ENCODE measurements at regions not wholly inside any gene's neighbourhood (a gene's known extent, or its start where the extent isn't known, plus 50 kb on each side); places are given as distances from the start of the nearest gene placed in this dataset.

DNA sequence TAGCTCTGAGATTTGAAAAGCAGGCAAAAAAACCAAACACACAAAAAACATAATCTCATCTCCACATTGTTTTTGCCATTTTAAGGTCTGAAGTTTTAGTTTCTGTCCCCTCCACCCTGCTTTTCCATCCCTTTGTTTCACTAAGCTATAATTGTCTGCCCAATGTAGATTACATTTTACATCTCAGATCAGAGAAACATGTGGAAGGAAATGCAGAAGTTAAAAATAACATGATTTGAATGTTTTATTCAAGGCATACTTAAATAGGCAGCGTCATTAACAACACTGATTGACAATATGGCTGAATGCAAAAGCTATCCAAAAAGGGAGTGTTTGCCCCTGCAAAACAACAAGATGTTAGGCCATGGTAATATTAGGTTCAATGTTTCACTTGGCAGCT lies 448.1 kb upstream of the ZNF385D start:
- TF ChIP-seq CTCF (conservative IDR thresholded peaks at IDR 0.05): no peak

More for the DNA sequence above, 448.1 kb upstream of the ZNF385D start:
- Histone ChIP-seq H3K9ac (ENCODE audit: extremely low read depth, insufficient read length, low read length) (no peak overlapping the region), H4K20me1 (ENCODE audit: control insufficient read depth, insufficient read depth, insufficient read length) (no peaks in the 10 kb centered on the region), H3K14ac (ENCODE audit: insufficient read depth, low read length) (no peak overlapping the region), H3K79me2 (ENCODE audit: insufficient read depth, low read length) (no peaks in the 10 kb centered on the region), H3K79me1 (ENCODE audit: insufficient read depth, low read depth, low read length, poor library complexity, severe bottlenecking) (no peaks in the 10 kb centered on the region), H3T11ph (ENCODE audit: low read length) (no peak overlapping the region), H3K23ac (ENCODE audit: insufficient read length, low read depth, low read length) (no peak overlapping the region), H2BK12ac (ENCODE audit: insufficient read length, low read depth, low read length) (no peak overlapping the region), H4K5ac (ENCODE audit: insufficient read length, low read depth, low read length) (no peak overlapping the region), H4K8ac (replicated peaks; ENCODE audit: insufficient read length, low read depth, low read length) (no peak overlapping the region), H3K4me1 (ENCODE audit: insufficient read depth, low read length) (no peaks in the 10 kb centered on the region), H3K56ac (ENCODE audit: insufficient read length, low read depth, low read length) (no peak overlapping the region), H3K9me3 (ENCODE audit: control insufficient read depth, low read depth, low read length) (no peaks in the 10 kb centered on the region), H3K23me2 (ENCODE audit: insufficient read length, low read depth, low read length, poor library complexity, severe bottlenecking) (no peaks in the 10 kb centered on the region), H2AK5ac (ENCODE audit: insufficient read length, low read length) (no peak overlapping the region), H2AFZ (ENCODE audit: low read length) (no peak overlapping the region), H3K4me2 (ENCODE audit: insufficient read depth, insufficient read length, low read length) (no peak overlapping the region), H3K27me3 (ENCODE audit: insufficient read depth, low read length) (no peaks in the 10 kb centered on the region), H2BK15ac (ENCODE audit: low read depth, low read length) (no peak overlapping the region), H2BK120ac (ENCODE audit: low read depth, low read length, poor library complexity, severe bottlenecking) (no peak overlapping the region), H2BK20ac (ENCODE audit: low read depth, low read length, poor library complexity, severe bottlenecking) (no peak overlapping the region), H2BK5ac (ENCODE audit: insufficient read length, low read length) (no peak overlapping the region), H3K27ac (ENCODE audit: insufficient read length, low read depth, low read length) (no peak overlapping the region), H3K4ac (ENCODE audit: low read depth, low read length) (no peak overlapping the region), H3K18ac (ENCODE audit: insufficient read length, low read depth, low read length) (no peak overlapping the region), H4K91ac (ENCODE audit: insufficient read length, low read depth, low read length) (no peak overlapping the region)
- H3K4me1 Mint-ChIP-seq: 0 out of 4 replicates have a peak, but pooled peaks cover 0 to 3% of the 10 kb centered on the region in 2 experiments
- DNase-seq: no peak
- no peaks in the 10 kb centered on the region for H3K36me3 Mint-ChIP-seq (ENCODE audit: insufficient read depth in 1 of 3, low read depth in 3 of 3)
- H3K4me3 Mint-ChIP-seq: no peak overlapping the region
- no peaks in the 10 kb centered on the region for H3K9me3 Mint-ChIP-seq
- WGBS (ENCODE audit: extremely low coverage, insufficient read length, low lambda C conversion rate): no CpG with 5 or more reads among the region's 1 CpG
- no peaks in the 10 kb centered on the region for H3K27me3 Mint-ChIP-seq (ENCODE audit: low read depth)
- no peak overlapping the region; a peak in 1 of 7 replicates for H3K27ac Mint-ChIP-seq
